ENCODE measurements at regions not wholly inside any gene's neighbourhood (a gene's known extent, or its start where the extent isn't known, plus 50 kb on each side); places are given as distances from the start of the nearest gene placed in this dataset.

DNA sequence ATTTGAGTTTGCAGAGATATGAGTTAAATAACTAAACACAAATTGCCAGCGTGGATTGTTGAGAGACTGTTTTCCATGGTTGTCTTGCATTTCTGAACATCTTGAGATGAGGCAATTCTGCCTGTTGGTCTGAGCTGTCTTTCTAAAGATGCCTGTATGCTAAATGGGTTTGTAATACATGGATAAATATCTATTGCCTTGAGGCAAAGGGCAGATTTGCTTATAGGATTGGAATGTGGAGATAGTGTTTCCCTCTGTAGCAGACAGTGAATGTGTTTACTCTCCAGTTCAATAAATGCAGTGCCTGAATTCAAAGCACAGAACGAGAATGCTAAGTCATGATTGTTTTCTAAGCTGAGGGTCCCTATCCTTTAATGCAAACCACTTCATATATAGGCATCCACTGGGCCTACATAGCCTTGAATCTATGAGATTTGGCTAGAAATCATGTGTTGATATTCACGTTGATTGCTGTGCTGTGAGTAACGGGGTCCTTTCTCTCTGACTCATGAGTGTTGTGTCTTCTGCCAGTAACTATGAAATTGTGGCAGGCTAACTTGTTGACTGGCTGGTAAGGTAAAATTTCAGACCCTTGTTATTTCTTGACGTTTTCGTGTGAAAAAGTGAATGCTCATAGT is 2554.8 kb downstream of the PCDH9 start:
- Histone ChIP-seq H3K9me2 (replicated peaks; ENCODE audit: control insufficient read depth, low read length) (no peaks in the 10 kb centered on the region), H3K4me2 (ENCODE audit: low read length) (no peak overlapping the region), H3K9me3 (ENCODE audit: control insufficient read depth, insufficient read depth, low read length) (no peaks in the 10 kb centered on the region), H3K36me3 (ENCODE audit: control insufficient read depth, low read length) (no peaks in the 10 kb centered on the region), H3K79me2 (ENCODE audit: control insufficient read depth, low read length) (no peaks in the 10 kb centered on the region), H3K4me1 (ENCODE audit: control insufficient read depth, low read length) (no peaks in the 10 kb centered on the region), H3F3A (ENCODE audit: control insufficient read depth, insufficient read depth) (no peaks in the 10 kb centered on the region), H4K20me1 (ENCODE audit: control insufficient read depth, insufficient read depth, low read depth, low read length) (no peaks in the 10 kb centered on the region), H3K4me3 (ENCODE audit: low read length) (no peak overlapping the region), H3K27me3 (ENCODE audit: control insufficient read depth, low read length) (no peaks in the 10 kb centered on the region), H3K27ac (ENCODE audit: low read depth, low read length) (no peak overlapping the region)
- TF ChIP-seq, protein P1, sequence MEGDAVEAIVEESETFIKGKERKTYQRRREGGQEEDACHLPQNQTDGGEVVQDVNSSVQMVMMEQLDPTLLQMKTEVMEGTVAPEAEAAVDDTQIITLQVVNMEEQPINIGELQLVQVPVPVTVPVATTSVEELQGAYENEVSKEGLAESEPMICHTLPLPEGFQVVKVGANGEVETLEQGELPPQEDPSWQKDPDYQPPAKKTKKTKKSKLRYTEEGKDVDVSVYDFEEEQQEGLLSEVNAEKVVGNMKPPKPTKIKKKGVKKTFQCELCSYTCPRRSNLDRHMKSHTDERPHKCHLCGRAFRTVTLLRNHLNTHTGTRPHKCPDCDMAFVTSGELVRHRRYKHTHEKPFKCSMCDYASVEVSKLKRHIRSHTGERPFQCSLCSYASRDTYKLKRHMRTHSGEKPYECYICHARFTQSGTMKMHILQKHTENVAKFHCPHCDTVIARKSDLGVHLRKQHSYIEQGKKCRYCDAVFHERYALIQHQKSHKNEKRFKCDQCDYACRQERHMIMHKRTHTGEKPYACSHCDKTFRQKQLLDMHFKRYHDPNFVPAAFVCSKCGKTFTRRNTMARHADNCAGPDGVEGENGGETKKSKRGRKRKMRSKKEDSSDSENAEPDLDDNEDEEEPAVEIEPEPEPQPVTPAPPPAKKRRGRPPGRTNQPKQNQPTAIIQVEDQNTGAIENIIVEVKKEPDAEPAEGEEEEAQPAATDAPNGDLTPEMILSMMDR (IDR thresholded peaks at IDR 0.05; ENCODE audit: low read depth, low read length, poor library complexity, severe bottlenecking): no peak
- no peak for TF ChIP-seq EZH2phosphoT487 (IDR thresholded peaks at IDR 0.05; ENCODE audit: borderline replicate concordance, low read length)

DNA sequence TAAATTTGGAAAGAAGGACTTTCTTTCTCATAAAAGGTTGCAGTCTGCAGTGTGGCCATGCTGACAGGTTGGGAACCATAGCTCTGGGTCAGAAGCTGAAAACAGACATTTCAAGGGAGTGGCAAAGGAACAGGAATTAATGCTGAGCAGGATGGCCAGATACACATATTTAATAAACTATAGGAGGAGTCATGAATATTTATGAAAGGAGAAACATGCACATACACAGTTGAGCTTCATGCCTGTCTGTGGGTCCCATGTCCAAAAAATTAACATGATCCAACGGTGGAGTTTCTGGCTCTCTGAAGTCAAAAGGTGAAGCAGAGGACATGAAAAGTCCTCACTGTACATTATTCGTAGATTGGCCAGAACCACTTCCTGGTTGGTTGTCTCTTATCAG is 2556.0 kb downstream of the PCDH9 start:
- Histone ChIP-seq H3K4me2 (ENCODE audit: low read length) (no peak overlapping the region), H3K36me3 (ENCODE audit: control insufficient read depth, low read length) (no peaks in the 10 kb centered on the region), H3K9me2 (replicated peaks; ENCODE audit: control insufficient read depth, low read length) (no peaks in the 10 kb centered on the region), H3K4me1 (ENCODE audit: control insufficient read depth, low read length) (no peaks in the 10 kb centered on the region), H4K20me1 (ENCODE audit: control insufficient read depth, insufficient read depth, low read depth, low read length) (no peaks in the 10 kb centered on the region), H3K9me3 (ENCODE audit: control insufficient read depth, insufficient read depth, low read length) (no peaks in the 10 kb centered on the region), H3K27me3 (ENCODE audit: control insufficient read depth, low read length) (no peaks in the 10 kb centered on the region), H3F3A (ENCODE audit: control insufficient read depth, insufficient read depth) (no peaks in the 10 kb centered on the region), H3K79me2 (ENCODE audit: control insufficient read depth, low read length) (no peaks in the 10 kb centered on the region), H3K27ac (ENCODE audit: low read depth, low read length) (no peak overlapping the region), H3K4me3 (ENCODE audit: low read length) (no peak overlapping the region)
- TF ChIP-seq, protein P1 (IDR thresholded peaks at IDR 0.05; ENCODE audit: low read depth, low read length, poor library complexity, severe bottlenecking): no peak
- no peak for TF ChIP-seq EZH2phosphoT487 (IDR thresholded peaks at IDR 0.05; ENCODE audit: borderline replicate concordance, low read length)

DNA sequence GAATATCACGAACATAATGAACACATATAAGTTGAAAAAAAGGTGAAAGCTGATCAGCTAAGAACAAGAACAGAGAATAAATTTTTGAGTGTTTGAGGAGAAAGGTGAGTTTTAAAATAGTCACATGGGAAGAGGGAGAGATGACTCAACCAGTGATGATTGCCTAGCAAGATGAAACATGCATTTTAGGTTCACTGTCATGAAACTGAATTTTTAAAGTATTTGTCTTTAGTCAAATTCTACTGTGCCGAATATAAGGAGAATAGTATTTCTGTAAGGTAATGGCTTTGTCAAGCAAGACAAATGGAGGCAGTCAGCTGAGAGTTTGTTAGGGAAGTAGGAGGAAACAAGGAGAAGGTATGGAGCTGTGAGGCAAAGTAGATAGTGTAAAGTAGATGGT is 2557.4 kb downstream of the PCDH9 start:
- H3K4me2 ChIP-seq (ENCODE audit: low read length): no peak overlapping the region
- H3K27me3 ChIP-seq (ENCODE audit: control insufficient read depth, low read length): no peaks in the 10 kb centered on the region
- H3K27ac ChIP-seq (ENCODE audit: low read depth, low read length): no peak overlapping the region
- no peaks in the 10 kb centered on the region for H3F3A ChIP-seq (ENCODE audit: control insufficient read depth, insufficient read depth)
- no peaks in the 10 kb centered on the region for H3K79me2 ChIP-seq (ENCODE audit: control insufficient read depth, low read length)
- TF ChIP-seq EZH2phosphoT487 (IDR thresholded peaks at IDR 0.05; ENCODE audit: borderline replicate concordance, low read length): no peak
- TF ChIP-seq, protein P1 (IDR thresholded peaks at IDR 0.05; ENCODE audit: low read depth, low read length, poor library complexity, severe bottlenecking): no peak
- no peak overlapping the region for H3K4me3 ChIP-seq (ENCODE audit: low read length)
- no peaks in the 10 kb centered on the region for H3K4me1 ChIP-seq (ENCODE audit: control insufficient read depth, low read length)
- no peaks in the 10 kb centered on the region for H3K9me3 ChIP-seq (ENCODE audit: control insufficient read depth, insufficient read depth, low read length)
- no peaks in the 10 kb centered on the region for H4K20me1 ChIP-seq (ENCODE audit: control insufficient read depth, insufficient read depth, low read depth, low read length)
- H3K36me3 ChIP-seq (ENCODE audit: control insufficient read depth, low read length): no peaks in the 10 kb centered on the region
- no peaks in the 10 kb centered on the region for H3K9me2 ChIP-seq (replicated peaks; ENCODE audit: control insufficient read depth, low read length)
